HG03457 (cell line): ENCODE measurements at regions not wholly inside any gene's neighbourhood (a gene's known extent, or its start where the extent isn't known, plus 50 kb on each side); places are given as distances from the start of the nearest gene placed in this dataset.

Source experiments
- ATAC-seq: cut with Tn5 transposase; IDR thresholded peaks from one replicate; pipeline ENCODE4 v1.9.1; 2021; ENCODE audit warnings: moderate number of reproducible peaks; ENCODE audit not compliant: unreplicated experiment

DNA sequence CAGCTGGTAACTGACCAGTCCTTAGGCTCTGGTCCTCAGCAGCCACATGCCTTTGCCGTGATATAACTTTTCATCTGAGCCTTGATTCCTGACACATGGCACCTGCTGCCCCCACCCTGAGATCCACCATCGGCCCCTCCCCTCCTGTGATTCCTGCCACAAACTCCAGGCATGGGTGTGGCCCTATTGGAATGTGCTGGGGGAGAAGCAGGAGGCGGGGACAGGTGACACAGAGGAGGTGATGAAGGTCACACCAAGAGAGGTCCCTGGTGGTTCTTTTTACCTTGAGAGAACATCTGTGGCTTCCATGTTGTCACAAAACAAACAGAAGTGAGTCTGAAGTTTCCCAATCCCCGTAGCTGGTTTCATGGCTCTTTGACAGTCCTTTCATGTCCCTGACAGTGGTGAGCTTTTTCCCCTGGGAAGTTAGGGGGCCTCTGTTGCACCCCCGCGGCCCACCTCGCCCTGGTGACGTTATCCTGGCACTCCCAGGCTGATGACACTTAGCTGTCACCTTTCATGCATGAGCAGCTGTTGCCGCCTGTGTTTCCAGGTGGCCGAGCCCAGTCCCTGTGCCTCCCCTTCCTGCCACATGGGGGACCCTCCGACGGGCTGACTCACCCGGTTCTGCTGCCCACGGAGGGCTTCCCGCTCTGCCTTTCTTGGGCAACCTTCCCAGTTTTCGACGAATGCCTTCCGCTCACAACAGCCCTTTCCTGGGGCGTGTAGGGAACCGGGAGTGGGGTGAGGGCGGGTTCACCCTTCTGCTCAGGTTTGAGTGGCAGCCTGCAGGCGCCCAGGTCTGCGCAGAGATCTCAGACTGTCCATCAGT is 66.3 kb upstream of the GLI2 start:
- no peak for ATAC-seq

DNA sequence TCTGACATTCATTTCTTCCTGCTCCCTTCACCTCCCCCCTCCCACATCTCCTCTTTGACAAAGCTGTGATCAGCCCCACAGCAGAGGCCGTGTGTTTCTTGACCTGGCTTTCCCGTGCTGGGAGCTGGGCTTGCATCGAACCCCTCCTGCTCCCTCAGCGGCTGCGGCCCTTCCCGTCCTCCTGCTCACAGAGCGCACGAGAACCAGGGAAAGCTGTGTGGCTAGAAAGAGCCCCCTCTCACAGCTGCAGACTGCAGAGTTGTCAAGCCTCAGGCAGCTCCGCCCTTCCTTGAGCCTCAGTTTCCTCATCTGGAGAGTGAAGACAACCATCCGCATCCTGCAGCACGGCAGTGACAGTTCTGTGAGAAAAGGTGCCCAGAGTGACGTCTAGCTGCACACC is 65.7 kb upstream of the GLI2 start:
- ATAC-seq, result no peak

DNA sequence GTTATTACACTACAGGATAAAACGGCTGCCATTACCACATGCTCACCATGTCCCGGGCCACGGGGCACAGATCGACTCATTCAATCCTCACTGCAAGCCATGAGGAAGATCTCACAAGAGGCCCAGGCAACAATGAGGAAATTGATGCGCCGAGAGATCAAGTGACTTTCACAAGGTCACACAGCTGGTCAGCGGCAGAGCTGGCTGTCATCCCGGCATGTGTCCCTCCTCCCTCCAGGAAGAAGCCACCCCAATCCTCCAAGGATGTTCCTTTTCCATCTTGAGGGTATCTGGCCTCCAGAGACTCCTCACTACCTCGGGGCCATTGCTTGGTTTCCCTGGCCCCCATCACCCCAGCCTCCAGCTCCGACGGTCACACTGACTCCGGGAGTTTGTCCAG is 65.3 kb upstream of the GLI2 start:
- ATAC-seq, result no peak

- no peak for ATAC-seq
Measured at GRCh38 chr2:120670771-120671480, 64.7 kb upstream of the GLI2 start.

- ATAC-seq, result no peak
Measured at GRCh38 chr2:120672526-120673204, 63.0 kb upstream of the GLI2 start.

GRCh38 chr2:120673205-120673550 is 62.5 kb upstream of the GLI2 start:
- no peak for ATAC-seq

DNA sequence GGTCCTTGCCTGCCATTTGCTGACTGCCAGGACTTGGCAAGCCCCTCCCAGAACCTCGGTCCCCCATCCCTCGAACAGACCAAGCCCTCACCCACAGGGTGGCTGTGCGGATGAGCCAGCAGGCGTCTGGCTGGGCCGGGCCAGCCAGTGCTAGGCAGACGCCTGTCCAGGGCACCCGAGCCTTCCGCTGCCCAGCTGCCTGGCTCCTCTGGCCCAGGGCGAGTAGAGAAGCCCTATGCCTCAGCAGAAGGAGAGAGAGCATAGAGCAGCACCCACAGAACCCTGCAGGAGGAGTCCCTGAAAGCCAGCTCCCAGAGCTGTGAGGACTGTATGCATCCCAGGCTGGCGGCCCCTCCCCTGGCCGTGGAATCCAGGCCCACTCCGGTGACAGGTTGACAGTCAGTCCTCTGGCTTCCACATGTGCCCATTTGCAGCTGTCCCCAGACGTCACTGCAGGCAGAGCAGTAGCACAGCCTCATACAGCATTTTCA is 62.1 kb upstream of the GLI2 start:
- no peak for ATAC-seq

DNA sequence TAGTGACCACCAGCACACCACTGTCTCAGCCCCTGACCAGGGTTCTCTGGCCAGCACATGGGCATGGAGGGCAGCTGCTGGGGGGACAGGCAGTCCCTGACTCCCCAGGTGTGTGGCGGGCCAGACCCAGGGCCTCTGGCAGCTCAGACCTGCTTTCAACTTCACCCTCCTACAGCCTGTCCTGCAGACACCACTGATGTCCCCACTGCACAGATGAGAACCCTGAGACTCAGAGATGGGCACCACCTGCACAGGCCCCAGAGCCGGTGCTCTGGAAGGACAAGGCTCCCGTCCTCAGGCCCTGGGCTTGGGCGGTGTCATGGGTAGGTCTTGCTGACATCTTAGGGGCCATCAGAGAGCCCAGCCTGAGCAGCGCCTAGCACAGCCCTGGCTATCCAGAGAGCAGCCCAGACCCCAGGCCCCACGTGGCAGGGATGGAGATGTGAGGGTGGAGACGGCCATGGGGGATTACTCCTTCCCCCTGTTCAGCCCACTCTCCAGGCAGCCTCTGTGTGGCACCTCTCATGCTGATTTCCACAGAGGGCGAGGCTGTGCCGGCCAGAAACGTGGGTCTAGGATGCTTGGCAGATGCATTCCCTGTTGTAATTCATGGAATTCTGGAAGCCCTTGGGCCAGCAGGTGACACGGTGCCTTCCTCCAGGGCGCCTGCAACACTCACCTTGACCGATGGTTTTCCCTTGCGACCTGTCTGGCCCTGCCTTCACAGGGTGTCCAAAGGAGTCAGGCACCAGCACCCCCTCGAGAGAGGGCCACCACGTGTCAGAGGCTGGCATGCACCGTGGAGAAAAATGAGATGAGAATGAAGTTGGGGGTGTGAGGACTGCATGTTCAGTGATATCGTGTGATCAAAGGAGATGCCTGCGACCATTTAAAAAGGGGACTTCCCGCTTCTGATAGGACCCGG is 61.2 kb upstream of the GLI2 start:
- ATAC-seq, result no peak

DNA sequence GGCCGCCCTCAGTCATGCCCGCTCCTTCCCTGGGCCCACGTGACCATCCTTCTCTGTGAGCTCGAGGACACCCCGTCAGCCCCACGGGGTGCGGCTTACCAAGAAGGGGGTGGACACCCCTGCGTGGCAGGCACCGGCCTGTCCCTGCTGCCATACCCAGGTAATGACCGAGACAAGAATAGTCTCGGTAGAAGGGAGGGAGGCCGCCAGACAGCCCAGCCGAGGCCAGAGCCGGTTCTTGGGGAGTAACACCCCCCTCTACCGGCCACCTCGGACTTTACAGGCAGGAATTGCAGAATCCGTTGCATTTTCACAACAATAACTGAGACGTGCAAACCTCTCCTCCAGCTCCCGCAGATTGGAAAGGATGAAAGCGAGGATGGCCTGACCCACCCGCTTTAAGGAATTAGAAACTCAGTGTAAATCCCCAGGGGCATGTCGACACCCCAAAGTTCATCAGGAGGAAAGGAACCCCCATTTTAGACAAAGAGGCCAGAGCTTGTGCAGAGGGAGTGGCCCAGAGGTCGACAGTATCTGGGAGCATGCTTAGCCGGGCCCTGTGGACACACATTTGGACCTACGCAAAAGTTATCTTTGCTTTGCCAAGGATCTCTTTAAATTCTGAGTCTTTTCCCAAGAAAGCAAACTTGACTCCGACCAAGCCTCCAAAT is 60.1 kb upstream of the GLI2 start:
- no peak for ATAC-seq

DNA sequence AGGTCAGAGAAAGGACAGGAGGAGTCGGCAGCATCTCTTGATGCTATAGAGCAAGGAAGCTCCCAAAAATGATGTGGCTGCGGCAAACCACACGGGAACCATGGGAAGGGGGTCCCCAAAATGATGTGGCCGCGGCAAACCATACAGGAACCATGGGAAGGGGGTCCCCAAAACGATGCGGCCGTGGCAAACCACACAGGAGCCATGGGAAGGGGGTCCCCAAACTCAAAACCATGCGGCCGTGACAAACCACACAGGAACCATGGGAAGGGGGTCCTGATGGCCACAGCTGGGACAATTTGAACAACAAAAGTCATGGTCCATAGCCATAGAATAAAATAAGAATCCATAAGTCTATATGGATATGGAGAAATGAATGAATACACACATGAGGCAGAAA is 58.4 kb upstream of the GLI2 start:
- ATAC-seq, result no peak

DNA sequence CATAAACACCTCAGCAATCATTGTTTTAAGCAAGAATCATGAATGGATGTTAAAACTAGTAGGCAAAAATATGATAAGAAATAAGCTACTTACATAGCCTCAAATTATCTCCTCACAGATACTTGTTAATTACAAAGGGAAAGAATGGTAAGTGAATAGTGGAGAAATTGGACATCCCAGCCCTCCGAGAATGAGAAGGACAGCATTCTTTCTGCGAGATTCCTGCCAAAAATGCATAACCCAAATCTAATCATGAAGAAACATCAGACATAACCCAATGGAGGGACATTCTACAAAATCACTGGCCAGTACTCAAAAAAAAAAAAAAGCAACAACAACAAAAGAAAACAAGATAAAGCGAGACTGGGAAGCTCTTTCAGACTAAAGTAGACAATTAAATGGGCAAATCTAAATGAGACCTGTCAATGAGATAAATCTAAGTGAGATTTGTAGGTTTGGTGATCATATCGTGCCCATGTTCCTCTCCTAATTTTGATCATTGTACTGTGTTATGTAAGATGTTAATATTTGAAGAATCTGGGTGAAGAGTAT is 57.9 kb upstream of the GLI2 start:
- no peak for ATAC-seq

- ATAC-seq, result no peak
Measured at GRCh38 chr2:120678251-120678650, 57.4 kb upstream of the GLI2 start.

- no peak for ATAC-seq
Measured at GRCh38 chr2:120678926-120679325, 56.7 kb upstream of the GLI2 start.

GRCh38 chr2:120679526-120679925 is 56.1 kb upstream of the GLI2 start:
- ATAC-seq, result peak; percentile 7

GRCh38 chr2:120680136-120680761 is 55.4 kb upstream of the GLI2 start:
- peak; percentile 53 for ATAC-seq

DNA sequence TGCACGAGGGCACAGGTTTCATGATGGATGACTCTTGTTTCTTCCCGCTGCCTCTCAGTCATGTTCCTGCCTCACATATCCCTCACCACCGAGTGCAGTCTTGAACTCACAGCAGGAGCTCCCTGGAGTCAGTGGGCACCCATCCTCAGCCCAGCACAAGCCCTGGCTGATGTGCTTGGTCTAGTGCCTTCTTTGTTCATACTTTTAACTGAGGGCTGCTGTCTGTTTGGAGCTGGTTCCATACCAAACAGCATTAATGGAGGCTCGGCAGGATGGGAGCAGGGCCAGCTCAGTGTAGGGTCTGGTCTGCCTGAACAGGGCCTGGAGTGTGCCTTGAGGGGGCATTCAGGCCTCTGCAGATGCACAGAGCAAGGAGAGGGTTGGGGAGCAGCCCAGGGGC is 54.5 kb upstream of the GLI2 start:
- no peak for ATAC-seq

- ATAC-seq, result no peak
Measured at GRCh38 chr2:120681696-120682288, 53.9 kb upstream of the GLI2 start.

- ATAC-seq, result no peak
Measured at GRCh38 chr2:120682654-120683053, 53.0 kb upstream of the GLI2 start.

- ATAC-seq, result no peak
Measured at GRCh38 chr2:120683081-120683480, 52.6 kb upstream of the GLI2 start.
